PC-3 (cell line): ENCODE measurements at regions not wholly inside any gene's neighbourhood (a gene's known extent, or its start where the extent isn't known, plus 50 kb on each side); places are given as distances from the start of the nearest gene placed in this dataset.
"Not testable (repeated sequence)": the region's sequence is repeated elsewhere in the genome, so short reads cannot be mapped to it uniquely, and the experiment has no call there.

ENCODE experiments used
- EZH2 ChIP-seq: fragments of 300-600 bp; sonication (generic); IDR thresholded peaks from one replicate; pipeline ENCODE4 v1.6.1; 2017; ENCODE audit warnings: antibody characterized with exemption, mild to moderate bottlenecking, low read length; ENCODE audit not compliant: unreplicated experiment
- TF ChIP-seq, protein P1 (sequence below): fragments of 300-600 bp; sonication (generic); conservative IDR thresholded peaks from 2 replicates; pipeline ENCODE4 v1.5.1; 2017; ENCODE audit warnings: antibody characterized with exemption, low read depth, mild to moderate bottlenecking, low read length

DNA sequence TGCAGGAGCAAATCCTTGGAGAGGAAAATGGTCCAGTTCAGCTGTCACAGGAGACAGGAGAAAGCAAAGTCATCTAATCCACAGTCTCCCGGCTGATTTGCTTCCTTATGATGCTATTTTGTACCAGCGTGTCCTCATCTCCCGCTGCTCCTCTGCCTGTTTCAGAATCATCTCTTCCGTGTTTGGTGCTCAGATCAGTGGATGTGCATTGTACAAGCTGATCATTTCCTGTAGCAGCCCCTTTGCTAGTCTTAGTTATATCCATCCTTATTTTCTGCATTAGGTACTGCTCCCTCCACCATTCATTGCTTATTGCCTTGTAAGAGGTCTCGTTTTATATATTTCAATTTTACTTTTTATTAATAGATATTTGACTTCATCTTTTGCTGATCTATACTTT lies 219.9 kb upstream of the PRSS58 start:
- not testable (repeated sequence) for TF ChIP-seq EZH2
- TF ChIP-seq, protein P1, sequence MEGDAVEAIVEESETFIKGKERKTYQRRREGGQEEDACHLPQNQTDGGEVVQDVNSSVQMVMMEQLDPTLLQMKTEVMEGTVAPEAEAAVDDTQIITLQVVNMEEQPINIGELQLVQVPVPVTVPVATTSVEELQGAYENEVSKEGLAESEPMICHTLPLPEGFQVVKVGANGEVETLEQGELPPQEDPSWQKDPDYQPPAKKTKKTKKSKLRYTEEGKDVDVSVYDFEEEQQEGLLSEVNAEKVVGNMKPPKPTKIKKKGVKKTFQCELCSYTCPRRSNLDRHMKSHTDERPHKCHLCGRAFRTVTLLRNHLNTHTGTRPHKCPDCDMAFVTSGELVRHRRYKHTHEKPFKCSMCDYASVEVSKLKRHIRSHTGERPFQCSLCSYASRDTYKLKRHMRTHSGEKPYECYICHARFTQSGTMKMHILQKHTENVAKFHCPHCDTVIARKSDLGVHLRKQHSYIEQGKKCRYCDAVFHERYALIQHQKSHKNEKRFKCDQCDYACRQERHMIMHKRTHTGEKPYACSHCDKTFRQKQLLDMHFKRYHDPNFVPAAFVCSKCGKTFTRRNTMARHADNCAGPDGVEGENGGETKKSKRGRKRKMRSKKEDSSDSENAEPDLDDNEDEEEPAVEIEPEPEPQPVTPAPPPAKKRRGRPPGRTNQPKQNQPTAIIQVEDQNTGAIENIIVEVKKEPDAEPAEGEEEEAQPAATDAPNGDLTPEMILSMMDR = not testable (repeated sequence)
